HEK293T (cell line): ENCODE measurements at regions not wholly inside any gene's neighbourhood (a gene's known extent, or its start where the extent isn't known, plus 50 kb on each side); places are given as distances from the start of the nearest gene placed in this dataset.

Experiments used
- CTCF ChIA-PET: fragments of 350-600 bp; formaldehyde crosslinking; extraction: SDS; loops from one replicate; lab custom pipeline; 2021; ENCODE audit warnings: antibody characterized with exemption, inconsistent platforms; lab: Yijun Ruan, JAX
- POLR2A ChIA-PET: fragments of 350-600 bp; formaldehyde crosslinking; extraction: SDS; loops from one replicate; lab custom pipeline; 2020; ENCODE audit warnings: antibody characterized with exemption, inconsistent platforms; lab: Yijun Ruan, JAX
- DNase-seq: peaks from one replicate; pipeline ENCODE4 v3.0.0; 2012; ENCODE audit warnings: mixed read lengths; ENCODE audit errors: extremely low spot score
- ARNT ChIP-seq: fragments of 450-650 bp; IDR thresholded peaks from 2 replicates; pipeline ENCODE4 v1.6.1; 2017; ENCODE audit warnings: mild to moderate bottlenecking
- BHLHE40 ChIP-seq: fragments of 450-650 bp; IDR thresholded peaks from 2 replicates; pipeline ENCODE4 v1.6.1; 2016; ENCODE audit warnings: mild to moderate bottlenecking, moderate library complexity, borderline replicate concordance
- CTBP1 ChIP-seq: fragments of 450-650 bp; IDR thresholded peaks from 2 replicates; pipeline ENCODE4 v1.6.1; 2016; ENCODE audit warnings: borderline replicate concordance
- ELF4 ChIP-seq: fragments of 450-650 bp; IDR thresholded peaks from 2 replicates; pipeline ENCODE4 v1.6.1; 2017; ENCODE audit warnings: antibody characterized with exemption
- FOXA1 ChIP-seq: fragments of 450-650 bp; IDR thresholded peaks from 2 replicates; pipeline ENCODE4 v1.6.1; 2016; ENCODE audit warnings: mild to moderate bottlenecking
- FOXK2 ChIP-seq: fragments of 450-650 bp; IDR thresholded peaks from 2 replicates; pipeline ENCODE4 v1.6.1; 2016; ENCODE audit warnings: mild to moderate bottlenecking
- FOXM1 ChIP-seq: fragments of 450-650 bp; IDR thresholded peaks from 2 replicates; pipeline ENCODE4 v1.6.1; 2017; ENCODE audit warnings: mild to moderate bottlenecking, borderline replicate concordance
- HDGF ChIP-seq: fragments of 450-650 bp; IDR thresholded peaks from 2 replicates; pipeline ENCODE4 v1.6.1; 2017; ENCODE audit warnings: antibody characterized with exemption, borderline replicate concordance
- L3MBTL2 ChIP-seq: fragments of 450-650 bp; conservative IDR thresholded peaks from 2 replicates; pipeline ENCODE4 v1.6.1; 2016; ENCODE audit warnings: mild to moderate bottlenecking
- LEF1 ChIP-seq: fragments of 450-650 bp; IDR thresholded peaks from 2 replicates; pipeline ENCODE4 v1.6.1; 2017; ENCODE audit warnings: mild to moderate bottlenecking, borderline replicate concordance
- NFRKB ChIP-seq: fragments of 450-650 bp; IDR thresholded peaks from 2 replicates; pipeline ENCODE4 v1.6.1; 2016; ENCODE audit warnings: mild to moderate bottlenecking, moderate library complexity
- PKNOX1 ChIP-seq: fragments of 450-650 bp; IDR thresholded peaks from 2 replicates; pipeline ENCODE4 v1.6.1; 2016
- SP1 ChIP-seq: fragments of 450-650 bp; IDR thresholded peaks from 2 replicates; pipeline ENCODE4 v1.6.1; 2017
- SUZ12 ChIP-seq: fragments of 450-650 bp; IDR thresholded peaks from 2 replicates; pipeline ENCODE4 v1.6.1; 2016; ENCODE audit warnings: mild to moderate bottlenecking
- TARDBP ChIP-seq: fragments of 450-650 bp; IDR thresholded peaks from 2 replicates; pipeline ENCODE4 v1.6.1; 2016
- ZNF384 ChIP-seq: fragments of 450-650 bp; IDR thresholded peaks from 2 replicates; pipeline ENCODE4 v1.6.1; 2016

GRCh38 chr6:170134031-170134470, 156.8 kb downstream of the DLL1 start:
- POLR2A ChIA-PET: no interaction called here
- TF ChIP-seq HDGF: no peak
- no peak for TF ChIP-seq SUZ12
- no peak for TF ChIP-seq LEF1
- TF ChIP-seq PKNOX1: no peak
- TF ChIP-seq SP1: no peak
- no peak for TF ChIP-seq BHLHE40
- TF ChIP-seq FOXK2: no peak
- TF ChIP-seq FOXA1: no peak
- CTCF ChIA-PET: no interaction called here
- DNase-seq: no peak

GRCh38 chr6:170132561-170132991, 158.3 kb downstream of the DLL1 start:
- TF ChIP-seq TARDBP (no peak), FOXK2 (no peak), CTBP1 (no peak), FOXM1 (no peak), HDGF (no peak), SP1 (no peak), FOXA1 (no peak), ELF4 (no peak), BHLHE40 (no peak), SUZ12 (no peak), PKNOX1 (no peak), ZNF384 (no peak), ARNT (no peak), NFRKB (no peak), LEF1 (no peak)
- POLR2A ChIA-PET: no interaction called here
- DNase-seq: no peak
- CTCF ChIA-PET: no interaction called here

GRCh38 chr6:170132011-170132521, 158.8 kb downstream of the DLL1 start:
- ChIA-PET CTCF (no interaction called here), POLR2A (no interaction called here)
- no peak for TF ChIP-seq SP1
- no peak for TF ChIP-seq TARDBP
- no peak for TF ChIP-seq HDGF
- TF ChIP-seq CTBP1: no peak
- TF ChIP-seq FOXA1: no peak
- TF ChIP-seq ARNT: no peak
- TF ChIP-seq LEF1: no peak
- TF ChIP-seq BHLHE40: no peak
- TF ChIP-seq ELF4: no peak
- no peak for TF ChIP-seq ZNF384
- no peak for TF ChIP-seq FOXM1
- TF ChIP-seq PKNOX1: no peak
- no peak for TF ChIP-seq L3MBTL2
- no peak for TF ChIP-seq FOXK2
- TF ChIP-seq SUZ12: no peak
- no peak for DNase-seq

- CTCF ChIA-PET: no interaction called here
- TF ChIP-seq FOXA1 (no peak), FOXM1 (no peak), BHLHE40 (no peak), L3MBTL2 (no peak), SUZ12 (no peak), PKNOX1 (no peak), TARDBP (no peak), ARNT (no peak), CTBP1 (no peak), FOXK2 (no peak), NFRKB (no peak), LEF1 (no peak), SP1 (no peak), ELF4 (no peak)
- DNase-seq: no peak
- POLR2A ChIA-PET: no interaction called here
These were observed 159.5 kb downstream of the DLL1 start for GRCh38 chr6:170131351-170131750.

GRCh38 chr6:170130771-170131241, 160.1 kb downstream of the DLL1 start:
- ChIA-PET POLR2A (no interaction called here), CTCF (no interaction called here)
- no peak for DNase-seq
- TF ChIP-seq NFRKB: no peak
- no peak for TF ChIP-seq L3MBTL2
- TF ChIP-seq ELF4: no peak
- no peak for TF ChIP-seq SP1
- no peak for TF ChIP-seq FOXA1
- no peak for TF ChIP-seq ZNF384
- no peak for TF ChIP-seq LEF1
- TF ChIP-seq CTBP1: no peak
- TF ChIP-seq FOXK2: no peak
- no peak for TF ChIP-seq HDGF
- TF ChIP-seq BHLHE40: no peak
- no peak for TF ChIP-seq ARNT
